SK-N-SH (cell line): ENCODE measurements at regions not wholly inside any gene's neighbourhood (a gene's known extent, or its start where the extent isn't known, plus 50 kb on each side); places are given as distances from the start of the nearest gene placed in this dataset.

Source experiments
- CTCF ChIA-PET: fragments of 300-600, 350-600 bp; formaldehyde crosslinking; extraction: SDS; loops from one replicate; lab custom pipeline; 2021; lab: Yijun Ruan, JAX
- POLR2A ChIA-PET: fragments of 350-600 bp; sonication (Branson Sonifier 250); formaldehyde crosslinking; extraction: SDS; loops from one replicate; lab custom pipeline; 2020; ENCODE audit warnings: antibody characterized with exemption, inconsistent platforms; lab: Yijun Ruan, JAX
- DNase-seq: peaks from one replicate; pipeline ENCODE4 v3.0.0; 2012
- H2AFZ ChIP-seq: fragments of 200-600 bp; sonication (generic); 2 replicates; pipeline ENCODE4 v1.8.1; 2016; ENCODE audit warnings: antibody characterized with exemption, mild to moderate bottlenecking, low read depth
- H3F3A ChIP-seq: fragments of 200-600 bp; sonication (generic); replicated peaks from 2 replicates; pipeline ENCODE3; 2016; ENCODE audit warnings: antibody characterized with exemption, mild to moderate bottlenecking; ENCODE audit not compliant: insufficient read depth
- H3K27ac ChIP-seq, 2 experiments: fragments of 200-500 bp in 1 of 2; fragments of 200-600 bp in 1 of 2; sonication (Bioruptor generic) in 1 of 2; sonication (generic), shearing (Covaris generic) in 1 of 2; 2 replicates each; pipeline versions ENCODE4 v1.5.1 to v1.6.1; 2014 to 2016; ENCODE audit warnings: low read depth in 2 of 2, inconsistent platforms in 1 of 2, low read length in 1 of 2, mild to moderate bottlenecking in 1 of 2, mixed read lengths in 1 of 2
- H3K27me3 ChIP-seq: fragments of 200-600 bp; sonication (generic), shearing (Covaris generic); 2 replicates; pipeline ENCODE4 v1.6.1; 2016; ENCODE audit warnings: mixed run types; ENCODE audit not compliant: insufficient read depth
- H3K36me3 ChIP-seq, 2 experiments: fragments of 200-500 bp in 1 of 2; fragments of 200-600 bp in 1 of 2; sonication (Bioruptor generic) in 1 of 2; sonication (generic) in 1 of 2; replicated peaks in 1 of 2; 2 replicates each; pipeline versions ENCODE3 to v1.5.1; 2014 to 2016; ENCODE audit warnings: low read length in 1 of 2, mild to moderate bottlenecking in 1 of 2; ENCODE audit not compliant: insufficient read depth in 2 of 2, control insufficient read depth in 1 of 2
- H3K4me1 ChIP-seq, 2 experiments: fragments of 200-500 bp in 1 of 2; fragments of 200-600 bp in 1 of 2; sonication (Bioruptor generic) in 1 of 2; sonication (generic), shearing (Covaris generic) in 1 of 2; 2 replicates each; pipeline versions ENCODE4 v1.5.1 to v1.6.1; 2014 to 2016; ENCODE audit warnings: low read depth in 1 of 2, low read length in 1 of 2, mixed run types in 1 of 2; ENCODE audit not compliant: insufficient read depth in 2 of 2, control insufficient read depth in 1 of 2
- H3K4me2 ChIP-seq: fragments of 200-600 bp; sonication (generic), shearing (Covaris generic); 2 replicates; pipeline ENCODE4 v1.6.1; 2017; ENCODE audit warnings: mixed run types
- H3K4me3 ChIP-seq, 2 experiments: fragments of 200-500 bp in 1 of 2; fragments of 200-600 bp in 1 of 2; sonication (Bioruptor generic) in 1 of 2; sonication (generic), shearing (Covaris generic) in 1 of 2; 2 replicates each; pipeline versions ENCODE4 v1.5.1 to v1.8.1; 2014 to 2016; ENCODE audit warnings: low read depth in 2 of 2, inconsistent platforms in 1 of 2, low read length in 1 of 2, mild to moderate bottlenecking in 1 of 2, mixed read lengths in 1 of 2, moderate library complexity in 1 of 2
- H3K79me2 ChIP-seq: fragments of 200-600 bp; sonication (generic); 2 replicates; pipeline ENCODE4 v1.8.1; 2017; ENCODE audit warnings: mild to moderate bottlenecking; ENCODE audit not compliant: insufficient read depth
- H3K9ac ChIP-seq: fragments of 200-600 bp; sonication (generic); 2 replicates; pipeline ENCODE4 v1.6.1; 2017; ENCODE audit warnings: mixed run types
- H3K9me2 ChIP-seq: fragments of 200-600 bp; sonication (generic); 2 replicates; pipeline ENCODE4 v1.6.1; 2017; ENCODE audit warnings: mixed run types
- H3K9me3 ChIP-seq: fragments of 200-600 bp; sonication (generic); 2 replicates; pipeline ENCODE4 v1.6.1; 2017; ENCODE audit warnings: mixed run types, mild to moderate bottlenecking, moderate library complexity
- H4K20me1 ChIP-seq: fragments of 200-600 bp; sonication (generic); 2 replicates; pipeline ENCODE4 v1.6.1; 2017; ENCODE audit warnings: mild to moderate bottlenecking, mixed run types; ENCODE audit not compliant: insufficient read depth
- CHD2 ChIP-seq: fragments of 150-350 bp; IDR thresholded peaks from 2 replicates; pipeline ENCODE4 v1.6.1; 2018; ENCODE audit warnings: low read length; ENCODE audit not compliant: partially characterized antibody
- ELF1 ChIP-seq: IDR thresholded peaks from 2 replicates; pipeline ENCODE4 v1.4.0; 2012
- EP300 ChIP-seq, 2 experiments: IDR thresholded peaks; 2 replicates each; pipeline versions ENCODE4 v1.4.0 to v1.6.1; 2012; ENCODE audit warnings: borderline replicate concordance in 1 of 2, low read depth in 1 of 2, low read length in 1 of 2
- RAD21 ChIP-seq: IDR thresholded peaks from 2 replicates; pipeline ENCODE4 v1.6.1; 2012; ENCODE audit warnings: mild to moderate bottlenecking, low read length
- RCOR1 ChIP-seq: fragments of 150-350 bp; IDR thresholded peaks from 2 replicates; pipeline ENCODE4 v1.6.1; 2017; ENCODE audit warnings: antibody characterized with exemption, low read length
- RFX5 ChIP-seq: IDR thresholded peaks from 2 replicates; pipeline ENCODE4 v1.6.1; 2012; ENCODE audit warnings: mild to moderate bottlenecking, improper control_type of control experiment, low read length
- TEAD4 ChIP-seq: IDR thresholded peaks from 2 replicates; pipeline ENCODE4 v1.4.0; 2012; ENCODE audit warnings: mild to moderate bottlenecking, borderline replicate concordance; ENCODE audit not compliant: insufficient read depth
- WGBS: methylation state at CpG from one replicate; pipeline ENCODE4 v1.1.6; 2017; ENCODE audit warnings: low lambda C conversion rate; 5-methylcytosine and 5-hydroxymethylcytosine counted together
- TF ChIP-seq, protein P1 (sequence below): IDR thresholded peaks from 2 replicates; pipeline ENCODE4 v1.4.0; 2012; ENCODE audit warnings: low read depth
- TF ChIP-seq, protein P2 (sequence below): IDR thresholded peaks from 2 replicates; pipeline ENCODE4 v1.4.0; 2012; ENCODE audit warnings: low read depth, borderline replicate concordance
- TF ChIP-seq, protein P3 (sequence below): fragments of 150-350 bp; IDR thresholded peaks from 2 replicates; pipeline ENCODE4 v1.6.1; 2016; ENCODE audit warnings: mild to moderate bottlenecking, low read depth, low read length
- TF ChIP-seq, protein P4 (sequence below): IDR thresholded peaks from 2 replicates; pipeline ENCODE4; 2012
- TF ChIP-seq, protein P5 (sequence below): IDR thresholded peaks from 2 replicates; pipeline ENCODE4 v1.6.1; 2012; ENCODE audit warnings: mild to moderate bottlenecking, low read depth, low read length, moderate library complexity

DNA sequence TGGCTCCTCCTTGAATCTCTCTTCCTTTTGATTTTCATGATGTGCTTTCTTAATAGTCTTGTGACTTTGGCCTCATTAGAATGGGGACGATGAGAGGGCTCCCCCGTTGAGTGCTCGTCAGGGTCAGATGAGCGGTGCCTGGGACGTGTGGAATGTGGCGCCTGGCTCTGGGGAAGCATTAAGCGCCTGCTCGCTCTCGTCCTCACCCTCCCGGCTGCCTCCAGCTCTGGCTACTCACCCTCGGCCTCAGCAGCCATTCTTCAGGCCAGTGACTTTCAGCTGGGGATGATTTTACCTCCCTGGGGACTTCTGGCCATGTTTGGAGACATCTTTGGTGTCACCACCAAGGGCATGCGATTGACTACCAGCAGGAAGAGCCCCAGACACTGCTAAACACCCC, 69.7 kb downstream of the RPS6KA4 start:
- Histone ChIP-seq H3K4me2 (no peak overlapping the region), H3K9me3 (no peaks in the 10 kb centered on the region)
- TF ChIP-seq CHD2 (no peak), TEAD4 (no peak), RFX5 (no peak), ELF1 (no peak)
- TF ChIP-seq, protein P1, sequence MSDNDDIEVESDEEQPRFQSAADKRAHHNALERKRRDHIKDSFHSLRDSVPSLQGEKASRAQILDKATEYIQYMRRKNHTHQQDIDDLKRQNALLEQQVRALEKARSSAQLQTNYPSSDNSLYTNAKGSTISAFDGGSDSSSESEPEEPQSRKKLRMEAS = no peak
- TF ChIP-seq, all 33 proteins: peak for 0
- Histone ChIP-seq H4K20me1 (no peaks in the 10 kb centered on the region), H3K4me3 (no peak overlapping the region), H3F3A (no peaks in the 10 kb centered on the region), H3K4me1 (no peaks in the 10 kb centered on the region), H2AFZ (no peak overlapping the region), H3K27ac (no peak overlapping the region), H3K9me2 (no peaks in the 10 kb centered on the region), H3K27me3 (no peaks in the 10 kb centered on the region; the same call in 1 of the 2 replicates), H3K36me3 (no peaks in the 10 kb centered on the region), H3K9ac (no peak overlapping the region), H3K79me2 (no peaks in the 10 kb centered on the region)
- POLR2A ChIA-PET = no interaction called here
- CTCF ChIA-PET = interaction anchor here (1.9 to 4.6 kb wide), 2 partner anchors 19 to 21 kb away, joined by 6 to 27 read pairs; no protein-coding TSS in a partner anchor
- DNase-seq = no peak
- 72% methylated on average over 9 of the region's 12 CpGs for WGBS

DNA sequence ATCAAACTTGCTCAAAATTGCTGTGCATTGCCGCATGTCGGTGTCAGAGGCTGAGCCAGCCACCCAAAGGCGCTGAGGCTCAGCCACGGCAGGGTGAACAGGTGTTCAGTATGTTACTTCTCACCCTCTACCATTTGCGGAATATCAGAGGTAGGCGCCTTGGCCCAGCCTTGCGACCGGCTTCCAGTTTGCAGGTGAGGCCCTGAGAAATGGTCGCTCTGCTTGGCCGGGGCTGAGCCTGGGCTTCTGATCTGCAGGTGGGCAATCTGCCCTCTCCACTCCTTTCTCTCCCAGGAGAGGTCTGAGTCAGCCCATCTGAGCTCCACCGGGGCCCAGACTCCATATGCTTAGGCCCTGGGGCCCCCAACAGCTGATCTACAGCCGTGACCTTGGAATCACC, 71.0 kb downstream of the RPS6KA4 start:
- Histone ChIP-seq H3K4me2 (no peak overlapping the region), H3K9me3 (no peaks in the 10 kb centered on the region), H3K4me3 (no peak overlapping the region), H4K20me1 (no peaks in the 10 kb centered on the region), H3K27ac (no peak overlapping the region), H3K9me2 (no peaks in the 10 kb centered on the region), H3K79me2 (no peaks in the 10 kb centered on the region), H3K4me1 (no peaks in the 10 kb centered on the region), H3K36me3 (no peaks in the 10 kb centered on the region), H3K27me3 (no peaks in the 10 kb centered on the region; the same call in 1 of the 2 replicates), H3F3A (no peaks in the 10 kb centered on the region), H2AFZ (no peak overlapping the region), H3K9ac (no peak overlapping the region)
- TF ChIP-seq, protein P2, sequence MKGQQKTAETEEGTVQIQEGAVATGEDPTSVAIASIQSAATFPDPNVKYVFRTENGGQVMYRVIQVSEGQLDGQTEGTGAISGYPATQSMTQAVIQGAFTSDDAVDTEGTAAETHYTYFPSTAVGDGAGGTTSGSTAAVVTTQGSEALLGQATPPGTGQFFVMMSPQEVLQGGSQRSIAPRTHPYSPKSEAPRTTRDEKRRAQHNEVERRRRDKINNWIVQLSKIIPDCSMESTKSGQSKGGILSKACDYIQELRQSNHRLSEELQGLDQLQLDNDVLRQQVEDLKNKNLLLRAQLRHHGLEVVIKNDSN = no peak
- TF ChIP-seq, protein P3, sequence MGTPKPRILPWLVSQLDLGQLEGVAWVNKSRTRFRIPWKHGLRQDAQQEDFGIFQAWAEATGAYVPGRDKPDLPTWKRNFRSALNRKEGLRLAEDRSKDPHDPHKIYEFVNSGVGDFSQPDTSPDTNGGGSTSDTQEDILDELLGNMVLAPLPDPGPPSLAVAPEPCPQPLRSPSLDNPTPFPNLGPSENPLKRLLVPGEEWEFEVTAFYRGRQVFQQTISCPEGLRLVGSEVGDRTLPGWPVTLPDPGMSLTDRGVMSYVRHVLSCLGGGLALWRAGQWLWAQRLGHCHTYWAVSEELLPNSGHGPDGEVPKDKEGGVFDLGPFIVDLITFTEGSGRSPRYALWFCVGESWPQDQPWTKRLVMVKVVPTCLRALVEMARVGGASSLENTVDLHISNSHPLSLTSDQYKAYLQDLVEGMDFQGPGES = no peak
- TF ChIP-seq RAD21 (no peak), RCOR1 (no peak), EP300 (IDR thresholded peaks at IDR 0.05; ENCODE audit: borderline replicate concordance in 1 of 2, low read depth in 1 of 2, low read length in 1 of 2) (no peak), ELF1 (no peak)
- TF ChIP-seq, protein P4, sequence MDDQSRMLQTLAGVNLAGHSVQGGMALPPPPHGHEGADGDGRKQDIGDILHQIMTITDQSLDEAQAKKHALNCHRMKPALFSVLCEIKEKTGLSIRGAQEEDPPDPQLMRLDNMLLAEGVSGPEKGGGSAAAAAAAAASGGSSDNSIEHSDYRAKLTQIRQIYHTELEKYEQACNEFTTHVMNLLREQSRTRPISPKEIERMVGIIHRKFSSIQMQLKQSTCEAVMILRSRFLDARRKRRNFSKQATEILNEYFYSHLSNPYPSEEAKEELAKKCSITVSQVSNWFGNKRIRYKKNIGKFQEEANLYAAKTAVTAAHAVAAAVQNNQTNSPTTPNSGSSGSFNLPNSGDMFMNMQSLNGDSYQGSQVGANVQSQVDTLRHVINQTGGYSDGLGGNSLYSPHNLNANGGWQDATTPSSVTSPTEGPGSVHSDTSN = no peak
- TF ChIP-seq, protein P5, sequence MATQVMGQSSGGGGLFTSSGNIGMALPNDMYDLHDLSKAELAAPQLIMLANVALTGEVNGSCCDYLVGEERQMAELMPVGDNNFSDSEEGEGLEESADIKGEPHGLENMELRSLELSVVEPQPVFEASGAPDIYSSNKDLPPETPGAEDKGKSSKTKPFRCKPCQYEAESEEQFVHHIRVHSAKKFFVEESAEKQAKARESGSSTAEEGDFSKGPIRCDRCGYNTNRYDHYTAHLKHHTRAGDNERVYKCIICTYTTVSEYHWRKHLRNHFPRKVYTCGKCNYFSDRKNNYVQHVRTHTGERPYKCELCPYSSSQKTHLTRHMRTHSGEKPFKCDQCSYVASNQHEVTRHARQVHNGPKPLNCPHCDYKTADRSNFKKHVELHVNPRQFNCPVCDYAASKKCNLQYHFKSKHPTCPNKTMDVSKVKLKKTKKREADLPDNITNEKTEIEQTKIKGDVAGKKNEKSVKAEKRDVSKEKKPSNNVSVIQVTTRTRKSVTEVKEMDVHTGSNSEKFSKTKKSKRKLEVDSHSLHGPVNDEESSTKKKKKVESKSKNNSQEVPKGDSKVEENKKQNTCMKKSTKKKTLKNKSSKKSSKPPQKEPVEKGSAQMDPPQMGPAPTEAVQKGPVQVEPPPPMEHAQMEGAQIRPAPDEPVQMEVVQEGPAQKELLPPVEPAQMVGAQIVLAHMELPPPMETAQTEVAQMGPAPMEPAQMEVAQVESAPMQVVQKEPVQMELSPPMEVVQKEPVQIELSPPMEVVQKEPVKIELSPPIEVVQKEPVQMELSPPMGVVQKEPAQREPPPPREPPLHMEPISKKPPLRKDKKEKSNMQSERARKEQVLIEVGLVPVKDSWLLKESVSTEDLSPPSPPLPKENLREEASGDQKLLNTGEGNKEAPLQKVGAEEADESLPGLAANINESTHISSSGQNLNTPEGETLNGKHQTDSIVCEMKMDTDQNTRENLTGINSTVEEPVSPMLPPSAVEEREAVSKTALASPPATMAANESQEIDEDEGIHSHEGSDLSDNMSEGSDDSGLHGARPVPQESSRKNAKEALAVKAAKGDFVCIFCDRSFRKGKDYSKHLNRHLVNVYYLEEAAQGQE = no peak
- CTCF ChIA-PET = interaction anchor here (1.9 to 4.6 kb wide), 2 partner anchors 18 to 19 kb away, joined by 6 to 27 read pairs; no protein-coding TSS in a partner anchor
- DNase-seq = no peak
- WGBS = 74% methylated on average over 8 of the region's 12 CpGs
- POLR2A ChIA-PET = no interaction called here
